Endothelial cell of umbilical vein (primary cell): ENCODE measurements at regions not wholly inside any gene's neighbourhood (a gene's known extent, or its start where the extent isn't known, plus 50 kb on each side); places are given as distances from the start of the nearest gene placed in this dataset.

Source experiments
- BruUV-seq: library from RNA; stranded (reverse); fragments of 400-500 nt; replicated peaks from 2 replicates; lab custom pipeline; 2021; lab: Mats Ljungman, UMichigan
- CTCF ChIA-PET: fragments of 300-600, 350-600 bp; sonication (Branson Sonifier 250); formaldehyde crosslinking; loops from one replicate; lab custom pipeline; 2021; ENCODE audit warnings: antibody characterized with exemption, inconsistent platforms; lab: Charles Lee
- POLR2A ChIA-PET: fragments of 300-600, 350-600 bp; sonication (Branson Sonifier 250); formaldehyde crosslinking; loops from one replicate; lab custom pipeline; 2021; ENCODE audit warnings: antibody characterized with exemption, inconsistent platforms; lab: Charles Lee
- DNase-seq: peaks from one replicate; pipeline ENCODE4 v3.0.0-alpha.2; 2011; ENCODE audit warnings: low read depth, low spot score
- FAIRE-seq: peaks from 2 replicates; lab custom pipeline; 2011; peaks lifted over from hg19 to GRCh38; lab: Jason Lieb, UNC
- H2AFZ ChIP-seq: 2 replicates; pipeline ENCODE4 v1.6.0; 2012; ENCODE audit warnings: low read depth, low read length, control low read depth, inconsistent platforms
- H3K27ac ChIP-seq: 2 replicates; pipeline ENCODE4 v1.5.1; 2011; ENCODE audit warnings: low read depth, mild to moderate bottlenecking, control low read depth, low read length, moderate library complexity; ENCODE audit not compliant: insufficient read depth
- H3K27me3 ChIP-seq, 2 experiments: 2 replicates each; pipeline versions ENCODE4 v1.6.0 to v1.6.1; 2011; ENCODE audit warnings: low read length in 2 of 2, mixed read lengths in 1 of 2; ENCODE audit not compliant: control insufficient read depth in 2 of 2, insufficient read depth in 2 of 2
- H3K36me3 ChIP-seq, 2 experiments: 2 replicates in 1 of 2; 3 replicates in 1 of 2; pipeline ENCODE4 v1.5.1; 2011; ENCODE audit warnings: low read length in 2 of 2, mild to moderate bottlenecking in 1 of 2, moderate library complexity in 1 of 2; ENCODE audit not compliant: control insufficient read depth in 2 of 2, insufficient read depth in 2 of 2; ENCODE audit errors: extremely low read depth in 1 of 2
- H3K4me1 ChIP-seq: 3 replicates; pipeline ENCODE4 v1.5.1; 2011; ENCODE audit warnings: mild to moderate bottlenecking, low read length; ENCODE audit not compliant: control insufficient read depth, insufficient read depth; ENCODE audit errors: extremely low read depth
- H3K4me2 ChIP-seq: 2 replicates; pipeline ENCODE4 v1.6.1; 2011; ENCODE audit warnings: low read length, control low read depth, mixed read lengths; ENCODE audit not compliant: insufficient read depth
- H3K4me3 ChIP-seq, 3 experiments: fragments of 200-600 bp in 1 of 3; sonication (generic), shearing (Covaris generic) in 1 of 3; replicated peaks in 1 of 3; 2 replicates each; pipeline ENCODE4 v1.5.1; 2011 to 2016; ENCODE audit warnings: control low read depth in 3 of 3, low read length in 3 of 3, mild to moderate bottlenecking in 2 of 3, inconsistent platforms in 1 of 3, low read depth in 1 of 3, moderate library complexity in 1 of 3; ENCODE audit not compliant: insufficient read depth in 1 of 3
- H3K79me2 ChIP-seq: 2 replicates; pipeline ENCODE4 v1.6.0; 2012; ENCODE audit warnings: low read length, inconsistent platforms; ENCODE audit not compliant: control insufficient read depth, insufficient read depth
- H3K9ac ChIP-seq: replicated peaks from 2 replicates; pipeline ENCODE3; 2011; ENCODE audit warnings: low read length, control low read depth; ENCODE audit not compliant: insufficient read depth; ENCODE audit errors: extremely low read depth
- H3K9me1 ChIP-seq: replicated peaks from 3 replicates; pipeline ENCODE4 v1.6.0; 2011; ENCODE audit warnings: mild to moderate bottlenecking, low read length; ENCODE audit not compliant: control insufficient read depth, insufficient read depth; ENCODE audit errors: extremely low read depth
- H3K9me3 ChIP-seq: replicated peaks from 2 replicates; pipeline ENCODE4 v1.5.1; 2012; ENCODE audit warnings: low read length, inconsistent platforms; ENCODE audit not compliant: control insufficient read depth, insufficient read depth
- H4K20me1 ChIP-seq: replicated peaks from 2 replicates; pipeline ENCODE3; 2011; ENCODE audit warnings: mild to moderate bottlenecking, low read length; ENCODE audit not compliant: control insufficient read depth, insufficient read depth; ENCODE audit errors: extremely low read depth
- CTCF ChIP-seq, 2 donors: IDR thresholded peaks; 1 replicate in 1 of 2; 2 replicates in 1 of 2; pipeline ENCODE4 v1.5.1; 2011; ENCODE audit warnings: low read length in 2 of 2, mild to moderate bottlenecking in 2 of 2, moderate library complexity in 2 of 2, control low read depth in 1 of 2, inconsistent platforms in 1 of 2, low read depth in 1 of 2; ENCODE audit not compliant: insufficient read depth in 1 of 2; ENCODE audit errors: extremely low read depth in 1 of 2
- EZH2 ChIP-seq: IDR thresholded peaks from 2 replicates; pipeline ENCODE4 v1.6.1; 2012; ENCODE audit warnings: borderline replicate concordance, low read depth, mild to moderate bottlenecking, moderate library complexity, low read length, inconsistent platforms; ENCODE audit not compliant: severe bottlenecking
- FOS ChIP-seq: IDR thresholded peaks from 2 replicates; pipeline ENCODE4 v1.6.1; 2011; ENCODE audit warnings: mild to moderate bottlenecking, low read length, moderate library complexity, borderline replicate concordance; ENCODE audit not compliant: insufficient read depth
- GATA2 ChIP-seq: IDR thresholded peaks from 2 replicates; pipeline ENCODE4 v1.7.0; 2011; ENCODE audit warnings: low read depth, mild to moderate bottlenecking, moderate library complexity, mixed read lengths, low read length; ENCODE audit not compliant: insufficient read length, insufficient read depth
- JUN ChIP-seq: IDR thresholded peaks from 2 replicates; pipeline ENCODE4 v1.6.1; 2011; ENCODE audit warnings: borderline replicate concordance, low read depth; ENCODE audit not compliant: insufficient read length, insufficient read depth
- MAX ChIP-seq: IDR thresholded peaks from 2 replicates; pipeline ENCODE4 v1.6.1; 2011; ENCODE audit not compliant: insufficient read depth, insufficient read length
- MYC ChIP-seq: IDR thresholded peaks from one replicate; pipeline ENCODE4 v1.6.1; 2011; ENCODE audit warnings: mild to moderate bottlenecking, low read depth, low read length
- POLR2A ChIP-seq: IDR thresholded peaks from 2 replicates; pipeline ENCODE4 v1.6.1; 2012; ENCODE audit warnings: low read depth, mild to moderate bottlenecking, control low read depth, low read length
- POLR2AphosphoS5 ChIP-seq: IDR thresholded peaks from 2 replicates; pipeline ENCODE4 v1.6.1; 2012; ENCODE audit warnings: low read depth, mild to moderate bottlenecking, control low read depth, low read length, moderate library complexity; ENCODE audit not compliant: insufficient read depth
- dilution Hi-C: fragments of 300-500 bp; cut with MboI; formaldehyde crosslinking; loops from one replicate; pipeline ENCODE4 v1.15.0; 2019; ENCODE audit warnings: low sequenced_read_pairs; ENCODE audit not compliant: extremely low pct_ligation_motif_present
- intact Hi-C: fragments of 100-400 bp; cut with micrococcal nuclease; formaldehyde crosslinking; loops from one replicate; pipeline ENCODE4 v1.10.0; 2022

GRCh38 chr11:72507050-72507449, 72.7 kb upstream of the CLPB start:
- H3K4me3 ChIP-seq = no peak overlapping the region
- dilution Hi-C loops = no loop called here
- peaks cover 0 to 3% of the 10 kb centered on the region in 2 experiments for H3K27me3 ChIP-seq
- ChIA-PET CTCF (no interaction called here), POLR2A (no interaction called here)
- TF ChIP-seq POLR2A (no peak), JUN (no peak), MAX (no peak), GATA2 (no peak), POLR2AphosphoS5 (no peak), FOS (no peak), CTCF (IDR thresholded peaks at IDR 0.05; ENCODE audit: extremely low read depth in 1 of 2, insufficient read depth in 1 of 2, low read depth in 1 of 2, low read length in 2 of 2) (no peak), MYC (no peak), EZH2 (no peak)
- intact Hi-C loops = no loop called here
- H3K9me3 ChIP-seq = no peaks in the 10 kb centered on the region
- no peak overlapping the region for H3K4me2 ChIP-seq
- no peak overlapping the region for H3K9ac ChIP-seq
- no TSS peak for BruUV-seq
- H3K4me1 ChIP-seq = no peaks in the 10 kb centered on the region
- DNase-seq (no peak), FAIRE-seq (no peak)
- no peaks in the 10 kb centered on the region for H3K79me2 ChIP-seq
- H3K27ac ChIP-seq = no peak overlapping the region
- no peaks in the 10 kb centered on the region for H3K9me1 ChIP-seq
- H4K20me1 ChIP-seq = no peaks in the 10 kb centered on the region
- H3K36me3 ChIP-seq = no peaks in the 10 kb centered on the region
- no peak overlapping the region for H2AFZ ChIP-seq
